GM18508 (cell line): ENCODE measurements at regions not wholly inside any gene's neighbourhood (a gene's known extent, or its start where the extent isn't known, plus 50 kb on each side); places are given as distances from the start of the nearest gene placed in this dataset.
"Not testable (repeated sequence)": the region's sequence is repeated elsewhere in the genome, so short reads cannot be mapped to it uniquely, and the experiment has no call there.

Experiments used
- ATAC-seq: cut with Tn5 transposase; IDR thresholded peaks from one replicate; pipeline ENCODE4 v1.9.1; 2021; ENCODE audit warnings: moderate number of reproducible peaks; ENCODE audit not compliant: insufficient read depth, unreplicated experiment

- ATAC-seq = no peak
These were observed 204.5 kb downstream of the SIPA1L2 start for GRCh38 chr1:232425421-232425820.

- no peak for ATAC-seq
These were observed 206.3 kb downstream of the SIPA1L2 start for GRCh38 chr1:232423591-232423990.

- ATAC-seq = no peak
These were observed 207.0 kb downstream of the SIPA1L2 start for GRCh38 chr1:232422898-232423297.

GRCh38 chr1:232422098-232422497, 207.8 kb downstream of the SIPA1L2 start:
- no peak for ATAC-seq

GRCh38 chr1:232421143-232421796, 208.7 kb downstream of the SIPA1L2 start:
- no peak for ATAC-seq

GRCh38 chr1:232417636-232418248, 212.2 kb downstream of the SIPA1L2 start:
- no peak for ATAC-seq

- ATAC-seq = no peak
These were observed 213.8 kb downstream of the SIPA1L2 start for GRCh38 chr1:232416026-232416568.

- ATAC-seq = not testable (repeated sequence)
These were observed 214.5 kb downstream of the SIPA1L2 start for GRCh38 chr1:232415481-232415880.

- ATAC-seq = no peak
These were observed 215.8 kb downstream of the SIPA1L2 start for GRCh38 chr1:232414100-232414499.

- no peak for ATAC-seq
These were observed 216.3 kb downstream of the SIPA1L2 start for GRCh38 chr1:232413674-232414073.

GRCh38 chr1:232409584-232409983, 220.3 kb downstream of the SIPA1L2 start:
- no peak for ATAC-seq

GRCh38 chr1:232407120-232407519, 222.8 kb downstream of the SIPA1L2 start:
- no peak for ATAC-seq

- ATAC-seq = no peak
These were observed 224.2 kb downstream of the SIPA1L2 start for GRCh38 chr1:232405781-232406180.

GRCh38 chr1:232404981-232405731, 224.8 kb downstream of the SIPA1L2 start:
- ATAC-seq = no peak

- ATAC-seq = no peak
These were observed 225.7 kb downstream of the SIPA1L2 start for GRCh38 chr1:232404227-232404626.

- no peak for ATAC-seq
These were observed 226.8 kb downstream of the SIPA1L2 start for GRCh38 chr1:232403017-232403714.

- ATAC-seq = no peak
These were observed 231.1 kb downstream of the SIPA1L2 start for GRCh38 chr1:232398823-232399222.

GRCh38 chr1:232393444-232394146, 236.3 kb downstream of the SIPA1L2 start:
- no peak for ATAC-seq

- ATAC-seq = no peak
These were observed 236.9 kb downstream of the SIPA1L2 start for GRCh38 chr1:232393010-232393409.

- ATAC-seq = no peak
These were observed 239.3 kb downstream of the SIPA1L2 start for GRCh38 chr1:232390590-232390989.
